Gastroesophageal sphincter (tissue), 4 donors: ENCODE measurements at regions not wholly inside any gene's neighbourhood (a gene's known extent, or its start where the extent isn't known, plus 50 kb on each side); places are given as distances from the start of the nearest gene placed in this dataset.

Source experiments
- ATAC-seq: fragments of 150-250 bp; one replicate; pipeline ENCODE4 v1.9.1; 2016; ENCODE audit warnings: mild to moderate bottlenecking, moderate library complexity
- H3K27ac ChIP-seq, 4 donors: fragments of 200-600 bp; sonication (generic) in 3 of 4; 1 replicate in 3 of 4; 2 replicates in 1 of 4; pipeline ENCODE4 v1.5.1; 2016 to 2019
- H3K27me3 ChIP-seq: fragments of 200-600 bp; sonication (generic); one replicate; pipeline ENCODE4 v1.5.1; 2019
- H3K36me3 ChIP-seq, 2 donors: fragments of 200-600 bp; sonication (generic); one replicate each; pipeline ENCODE4 v1.5.1; 2019; ENCODE audit warnings: control low read depth in 1 of 2
- H3K4me1 ChIP-seq, 3 donors: fragments of 200-600 bp; sonication (generic); 1 replicate in 2 of 3; 2 replicates in 1 of 3; pipeline ENCODE4 v1.5.1; 2016 to 2019; ENCODE audit warnings: control low read depth in 2 of 3
- H3K4me3 ChIP-seq, 2 donors: fragments of 200-600 bp; sonication (generic); one replicate each; pipeline ENCODE4 v1.5.1; 2019; ENCODE audit warnings: mild to moderate bottlenecking in 1 of 2, moderate library complexity in 1 of 2
- H3K9me3 ChIP-seq, 3 donors: fragments of 200-600 bp; sonication (generic); one replicate each; pipeline ENCODE4 v1.5.1; 2017 to 2019; ENCODE audit warnings: control low read depth in 2 of 3
- CTCF ChIP-seq, 4 experiments: fragments of 200-600 bp in 2 of 4; fragments of 450-650 bp in 2 of 4; sonication (generic) in 1 of 4; IDR thresholded peaks; one replicate each; pipeline ENCODE4 v1.5.1; 2017 to 2019; ENCODE audit warnings: antibody characterized with exemption in 4 of 4, mild to moderate bottlenecking in 2 of 4, moderate library complexity in 2 of 4
- EP300 ChIP-seq: sonication (generic); formaldehyde crosslinking; IDR thresholded peaks from one replicate; pipeline ENCODE4 v1.6.1; 2017; ENCODE audit warnings: antibody characterized with exemption, mild to moderate bottlenecking
- POLR2A ChIP-seq, 2 donors: fragments of 450-650 bp; IDR thresholded peaks; one replicate each; pipeline ENCODE4 v1.6.1; 2017; ENCODE audit warnings: antibody characterized with exemption in 2 of 2, mild to moderate bottlenecking in 2 of 2, moderate library complexity in 1 of 2
- POLR2AphosphoS5 ChIP-seq: sonication (generic); formaldehyde crosslinking; IDR thresholded peaks from one replicate; pipeline ENCODE4 v1.6.1; 2017; ENCODE audit warnings: antibody characterized with exemption
- WGBS, 2 donors: methylation state at CpG; one replicate each; pipeline ENCODE4 v1.1.5; 2018; ENCODE audit warnings: low coverage in 1 of 2; 5-methylcytosine and 5-hydroxymethylcytosine counted together

DNA sequence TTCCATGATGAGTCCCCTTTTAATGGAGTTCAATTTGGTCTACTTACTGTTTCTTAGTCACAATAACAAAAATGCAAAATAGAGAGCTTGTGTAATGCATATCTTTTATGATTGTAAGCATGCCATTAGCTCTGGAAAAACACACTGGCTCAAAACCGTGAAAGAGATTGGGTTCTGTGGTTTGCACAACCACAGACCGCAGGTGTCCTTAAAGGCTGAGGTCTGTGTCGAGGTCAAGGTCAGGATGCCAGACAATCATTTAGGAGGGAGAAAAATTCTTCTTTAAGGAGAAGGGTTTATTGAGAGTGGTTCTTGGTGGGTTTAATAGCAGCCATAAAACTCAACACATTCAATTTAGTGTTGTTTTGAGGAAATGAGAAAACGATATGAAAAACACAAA, 487.2 kb downstream of the GALR1 start:
- TF ChIP-seq POLR2AphosphoS5 (no peak), POLR2A (IDR thresholded peaks at IDR 0.05) (no peak), CTCF (IDR thresholded peaks at IDR 0.05) (no peak), EP300 (no peak)
- no peak for ATAC-seq
- 73 to 84% methylated on average over 3 to 4 of the region's 4 CpGs for WGBS, 2 donors
- Histone ChIP-seq H3K27me3 (peaks cover 17% of the 10 kb centered on the region), H3K27ac (no peak overlapping the region), H3K9me3 (no peaks in the 10 kb centered on the region), H3K36me3 (no peaks in the 10 kb centered on the region), H3K4me3 (no peak overlapping the region), H3K4me1 (no peaks in the 10 kb centered on the region)

- ATAC-seq: no peak
- H3K27me3 ChIP-seq: peaks cover 17% of the 10 kb centered on the region
- no peaks in the 10 kb centered on the region for H3K36me3 ChIP-seq
- H3K27ac ChIP-seq: no peak overlapping the region
- no peaks in the 10 kb centered on the region for H3K9me3 ChIP-seq
- H3K4me3 ChIP-seq: no peak overlapping the region
- H3K4me1 ChIP-seq: no peaks in the 10 kb centered on the region
- no peak for TF ChIP-seq EP300
- no peak for TF ChIP-seq POLR2AphosphoS5
- 60 to 67% methylated on average over 6 to 7 of the region's 7 CpGs for WGBS, 2 donors
Measured at GRCh38 chr18:77737405-77737804, 487.8 kb downstream of the GALR1 start.

GRCh38 chr18:77749089-77749488, 499.4 kb downstream of the GALR1 start:
- ATAC-seq: no peak
- no peaks in the 10 kb centered on the region for H3K9me3 ChIP-seq
- TF ChIP-seq EP300 (no peak), CTCF (IDR thresholded peaks at IDR 0.05) (peak in 3 of 4 experiments; percentile 6 to 52 (median 7)), POLR2A (IDR thresholded peaks at IDR 0.05) (no peak), POLR2AphosphoS5 (no peak)
- H3K27ac ChIP-seq: no peak overlapping the region
- peaks cover 12% of the 10 kb centered on the region for H3K27me3 ChIP-seq
- H3K4me3 ChIP-seq: no peak overlapping the region
- H3K4me1 ChIP-seq: peaks cover 0 to 5% (median 0%) of the 10 kb centered on the region in 3 donors
- H3K36me3 ChIP-seq: no peaks in the 10 kb centered on the region
- 22 to 50% methylated on average over 4 to 6 of the region's 6 CpGs for WGBS, 2 donors

- no peak for ATAC-seq
- no peak overlapping the region for H3K4me3 ChIP-seq
- 43% methylated on average over 1 of the region's 7 CpGs; no CpG with 5 or more reads in 1 of the 2 donors for WGBS, 2 donors
- H3K27ac ChIP-seq: no peak overlapping the region
- H3K36me3 ChIP-seq: no peaks in the 10 kb centered on the region
- peaks cover 0 to 5% (median 0%) of the 10 kb centered on the region in 3 donors for H3K4me1 ChIP-seq
- TF ChIP-seq POLR2AphosphoS5 (no peak), POLR2A (IDR thresholded peaks at IDR 0.05) (no peak), CTCF (IDR thresholded peaks at IDR 0.05) (no peak), EP300 (no peak)
- H3K9me3 ChIP-seq: no peaks in the 10 kb centered on the region
- peaks cover 12% of the 10 kb centered on the region for H3K27me3 ChIP-seq
Measured at GRCh38 chr18:77750006-77750405, 500.4 kb downstream of the GALR1 start.

- Histone ChIP-seq H3K36me3 (no peaks in the 10 kb centered on the region), H3K27ac (no peak overlapping the region), H3K4me1 (peaks cover 0 to 5% (median 0%) of the 10 kb centered on the region in 3 donors), H3K27me3 (peaks cover 12% of the 10 kb centered on the region), H3K4me3 (no peak overlapping the region), H3K9me3 (no peaks in the 10 kb centered on the region)
- no peak for TF ChIP-seq POLR2AphosphoS5
- TF ChIP-seq CTCF (IDR thresholded peaks at IDR 0.05): no peak
- TF ChIP-seq EP300: no peak
- TF ChIP-seq POLR2A (IDR thresholded peaks at IDR 0.05): no peak
- no peak for ATAC-seq
- 59% methylated on average over 4 to 5 of the region's 7 CpGs for WGBS, 2 donors
Measured at GRCh38 chr18:77754475-77755044, 504.9 kb downstream of the GALR1 start.
